ENCODE measurements at regions not wholly inside any gene's neighbourhood (a gene's known extent, or its start where the extent isn't known, plus 50 kb on each side); places are given as distances from the start of the nearest gene placed in this dataset.

- H3K4me3 Mint-ChIP-seq = no peak overlapping the region
- H3K9me3 Mint-ChIP-seq = peaks cover 0 to 3% (median 0%) of the 10 kb centered on the region in 8 donors
- intact Hi-C loops (cut with micrococcal nuclease) = no loop called here
- Histone ChIP-seq H3K27ac (ENCODE audit: low read depth, low read length) (no peak overlapping the region), H3K9me3 (ENCODE audit: control insufficient read depth in 1 of 2, low read length in 2 of 2) (no peaks in the 10 kb centered on the region), H3K4me3 (ENCODE audit: low read length in 2 of 2) (no peak overlapping the region), H3K4me1 (ENCODE audit: insufficient read depth, low read length) (no peaks in the 10 kb centered on the region), H3K27me3 (ENCODE audit: insufficient read depth, low read length) (no peaks in the 10 kb centered on the region), H3K36me3 (ENCODE audit: insufficient read depth, low read length) (no peaks in the 10 kb centered on the region)
- CTCF ChIA-PET (ENCODE audit: partially characterized antibody) = no interaction called here
- H3K36me3 Mint-ChIP-seq = no peaks in the 10 kb centered on the region
- POLR2A ChIA-PET (ENCODE audit: partially characterized antibody) = no interaction called here
- no peaks in the 10 kb centered on the region for H3K27me3 Mint-ChIP-seq
- no peak overlapping the region for H3K27ac Mint-ChIP-seq
- no peak for DNase-seq
- H3K4me1 Mint-ChIP-seq = no peaks in the 10 kb centered on the region
Observed at GRCh38 chr15:53448232-53449015, 311.0 kb downstream of the WDR72 start.

DNA sequence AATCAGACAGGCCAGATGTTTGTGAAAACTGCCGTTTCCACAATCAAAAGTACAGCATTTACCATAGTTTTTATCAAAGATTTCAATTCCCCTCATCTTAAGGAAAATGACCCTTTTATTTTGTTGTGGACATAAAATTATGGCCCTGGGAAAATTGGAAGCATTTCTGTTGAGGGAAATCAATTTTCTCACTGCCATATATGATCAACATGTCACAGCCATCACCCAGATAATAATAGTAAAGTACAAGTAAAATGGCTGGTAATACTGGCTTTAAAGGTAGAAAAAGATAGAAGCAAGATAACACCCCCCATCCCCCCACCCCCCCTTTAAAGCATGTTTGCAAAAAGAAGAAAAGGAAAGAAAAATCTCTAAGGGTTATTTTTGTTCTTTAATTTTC lies 311.7 kb downstream of the WDR72 start:
- H3K27ac ChIP-seq (ENCODE audit: low read depth, low read length) = no peak overlapping the region
- no peaks in the 10 kb centered on the region for H3K36me3 ChIP-seq (ENCODE audit: insufficient read depth, low read length)
- H3K9me3 ChIP-seq (ENCODE audit: control insufficient read depth in 1 of 2, low read length in 2 of 2) = no peaks in the 10 kb centered on the region
- intact Hi-C loops (cut with micrococcal nuclease) = no loop called here
- Mint-ChIP-seq H3K27me3 (no peaks in the 10 kb centered on the region), H3K9me3 (peaks cover 0 to 3% (median 0%) of the 10 kb centered on the region in 8 donors), H3K4me3 (no peak overlapping the region), H3K4me1 (no peaks in the 10 kb centered on the region), H3K36me3 (no peaks in the 10 kb centered on the region), H3K27ac (no peak overlapping the region)
- CTCF ChIA-PET (ENCODE audit: partially characterized antibody) = no interaction called here
- no peaks in the 10 kb centered on the region for H3K4me1 ChIP-seq (ENCODE audit: insufficient read depth, low read length)
- no peak overlapping the region for H3K4me3 ChIP-seq (ENCODE audit: low read length in 2 of 2)
- H3K27me3 ChIP-seq (ENCODE audit: insufficient read depth, low read length) = no peaks in the 10 kb centered on the region
- no peak for DNase-seq
- POLR2A ChIA-PET (ENCODE audit: partially characterized antibody) = no interaction called here

DNA sequence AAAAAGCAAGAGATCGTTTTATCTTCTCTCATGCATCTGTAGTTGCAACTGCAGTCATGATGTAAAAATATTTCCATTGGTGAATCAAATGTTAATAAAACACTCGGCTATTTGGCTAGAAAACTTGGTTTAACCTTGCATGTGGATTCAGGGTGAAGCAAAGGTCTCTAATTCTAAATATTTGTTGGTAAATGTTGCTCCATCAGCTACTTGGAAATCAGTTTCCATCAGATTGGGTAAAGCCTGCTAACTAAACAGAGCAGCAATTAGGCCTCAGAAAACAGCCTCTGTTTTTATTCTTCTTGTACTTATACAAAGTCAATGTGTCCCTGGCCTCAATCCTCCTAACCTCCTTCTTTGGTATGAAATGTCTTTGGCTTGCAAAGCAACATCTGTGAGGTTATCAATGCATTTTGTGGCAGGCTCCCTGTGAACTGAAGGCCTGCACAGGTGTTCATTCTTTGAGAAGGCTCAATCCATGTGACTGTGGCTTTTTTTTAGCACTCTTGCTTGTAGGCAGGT lies 312.3 kb downstream of the WDR72 start:
- Histone ChIP-seq H3K27me3 (ENCODE audit: insufficient read depth, low read length) (no peaks in the 10 kb centered on the region), H3K4me1 (ENCODE audit: insufficient read depth, low read length) (no peaks in the 10 kb centered on the region), H3K9me3 (ENCODE audit: control insufficient read depth in 1 of 2, low read length in 2 of 2) (no peaks in the 10 kb centered on the region), H3K36me3 (ENCODE audit: insufficient read depth, low read length) (no peaks in the 10 kb centered on the region), H3K4me3 (ENCODE audit: low read length in 2 of 2) (no peak overlapping the region), H3K27ac (ENCODE audit: low read depth, low read length) (no peak overlapping the region)
- Mint-ChIP-seq H3K27ac (no peak overlapping the region), H3K27me3 (no peaks in the 10 kb centered on the region), H3K4me1 (no peaks in the 10 kb centered on the region), H3K9me3 (peaks cover 0 to 3% (median 0%) of the 10 kb centered on the region in 8 donors), H3K4me3 (no peak overlapping the region), H3K36me3 (no peaks in the 10 kb centered on the region)
- intact Hi-C loops (cut with micrococcal nuclease) = no loop called here
- DNase-seq = no peak
- ChIA-PET POLR2A (ENCODE audit: partially characterized antibody) (no interaction called here), CTCF (ENCODE audit: partially characterized antibody) (no interaction called here)

GRCh38 chr15:53446376-53446775 lies 313.1 kb downstream of the WDR72 start:
- no peaks in the 10 kb centered on the region for H3K27me3 Mint-ChIP-seq
- Histone ChIP-seq H3K36me3 (ENCODE audit: insufficient read depth, low read length) (no peaks in the 10 kb centered on the region), H3K4me1 (ENCODE audit: insufficient read depth, low read length) (no peaks in the 10 kb centered on the region), H3K9me3 (ENCODE audit: control insufficient read depth in 1 of 2, low read length in 2 of 2) (no peaks in the 10 kb centered on the region), H3K27ac (ENCODE audit: low read depth, low read length) (no peak overlapping the region), H3K4me3 (ENCODE audit: low read length in 2 of 2) (no peak overlapping the region), H3K27me3 (ENCODE audit: insufficient read depth, low read length) (no peaks in the 10 kb centered on the region)
- H3K36me3 Mint-ChIP-seq = no peaks in the 10 kb centered on the region
- CTCF ChIA-PET (ENCODE audit: partially characterized antibody) = no interaction called here
- intact Hi-C loops (cut with micrococcal nuclease) = no loop called here
- H3K27ac Mint-ChIP-seq = no peak overlapping the region
- POLR2A ChIA-PET (ENCODE audit: partially characterized antibody) = no interaction called here
- H3K4me3 Mint-ChIP-seq = no peak overlapping the region
- no peak for DNase-seq
- no peaks in the 10 kb centered on the region for H3K4me1 Mint-ChIP-seq
- peaks cover 0 to 3% (median 0%) of the 10 kb centered on the region in 8 donors for H3K9me3 Mint-ChIP-seq

- H3K4me3 Mint-ChIP-seq = no peak overlapping the region
- H3K9me3 Mint-ChIP-seq = peaks cover 0 to 2% (median 0%) of the 10 kb centered on the region in 8 donors
- no peaks in the 10 kb centered on the region for H3K36me3 Mint-ChIP-seq
- Histone ChIP-seq H3K9me3 (ENCODE audit: control insufficient read depth in 1 of 2, low read length in 2 of 2) (no peaks in the 10 kb centered on the region), H3K27ac (ENCODE audit: low read depth, low read length) (no peak overlapping the region), H3K27me3 (ENCODE audit: insufficient read depth, low read length) (no peaks in the 10 kb centered on the region), H3K4me1 (ENCODE audit: insufficient read depth, low read length) (no peaks in the 10 kb centered on the region), H3K4me3 (ENCODE audit: low read length in 2 of 2) (no peak overlapping the region), H3K36me3 (ENCODE audit: insufficient read depth, low read length) (no peaks in the 10 kb centered on the region)
- no peak for DNase-seq
- intact Hi-C loops (cut with micrococcal nuclease) = no loop called here
- H3K27ac Mint-ChIP-seq = no peak overlapping the region
- ChIA-PET CTCF (ENCODE audit: partially characterized antibody) (no interaction called here), POLR2A (ENCODE audit: partially characterized antibody) (no interaction called here)
- no peaks in the 10 kb centered on the region for H3K4me1 Mint-ChIP-seq
- H3K27me3 Mint-ChIP-seq = no peaks in the 10 kb centered on the region
Observed at GRCh38 chr15:53445531-53445930, 313.9 kb downstream of the WDR72 start.

DNA sequence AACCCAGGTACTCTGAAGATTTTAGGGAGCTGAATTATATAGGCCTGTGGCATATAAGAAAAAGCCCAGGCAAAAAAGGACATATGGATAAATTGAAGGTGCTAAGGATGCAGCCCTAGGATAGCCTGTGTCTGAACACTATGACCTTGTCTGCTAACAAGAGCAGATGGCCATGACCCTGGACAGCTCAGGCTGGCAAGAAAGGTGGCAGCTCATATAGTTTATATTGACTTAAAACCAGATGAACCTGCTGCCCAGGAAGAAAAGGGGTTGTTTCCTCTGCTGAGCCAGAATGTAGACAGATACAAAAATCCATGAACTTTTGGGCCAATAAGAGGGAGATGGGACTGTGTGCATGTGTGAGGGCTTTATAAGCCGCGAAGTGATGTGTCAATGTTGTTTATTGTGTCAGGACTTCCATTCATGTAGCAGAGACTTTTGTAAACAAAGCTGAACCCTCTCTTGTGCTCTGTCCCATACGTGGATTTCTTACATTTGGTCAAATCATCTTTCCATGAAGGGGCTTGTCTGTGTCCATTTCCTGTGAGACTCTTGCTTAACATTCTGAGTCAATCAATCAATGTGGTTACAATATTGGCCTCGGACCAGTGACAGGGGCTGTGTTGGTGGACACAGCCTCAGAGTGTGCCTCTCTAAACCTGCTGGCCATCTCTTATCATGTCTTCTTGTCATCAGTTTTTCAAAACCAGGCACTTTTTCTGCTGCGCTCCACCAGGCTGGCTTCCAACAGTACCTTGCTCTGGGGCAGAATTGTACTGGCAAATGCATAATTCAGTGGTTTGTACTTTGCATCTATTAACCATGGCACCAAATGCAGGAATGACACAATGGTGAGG lies 321.2 kb downstream of the WDR72 start:
- H3K9me3 Mint-ChIP-seq = peaks cover 0 to 2% (median 0%) of the 10 kb centered on the region in 8 donors
- H3K4me1 Mint-ChIP-seq = no peaks in the 10 kb centered on the region
- Histone ChIP-seq H3K4me3 (ENCODE audit: low read length in 2 of 2) (no peak overlapping the region), H3K4me1 (ENCODE audit: insufficient read depth, low read length) (no peaks in the 10 kb centered on the region), H3K9me3 (ENCODE audit: control insufficient read depth in 1 of 2, low read length in 2 of 2) (no peaks in the 10 kb centered on the region), H3K36me3 (ENCODE audit: insufficient read depth, low read length) (no peaks in the 10 kb centered on the region), H3K27ac (ENCODE audit: low read depth, low read length) (no peak overlapping the region), H3K27me3 (ENCODE audit: insufficient read depth, low read length) (no peaks in the 10 kb centered on the region)
- ChIA-PET POLR2A (ENCODE audit: partially characterized antibody) (no interaction called here), CTCF (ENCODE audit: partially characterized antibody) (no interaction called here)
- intact Hi-C loops (cut with micrococcal nuclease) = no loop called here
- peak overlapping the region in 1 of 7 donors; percentile 3 for H3K27ac Mint-ChIP-seq
- H3K4me3 Mint-ChIP-seq = no peak overlapping the region
- H3K36me3 Mint-ChIP-seq = no peaks in the 10 kb centered on the region
- H3K27me3 Mint-ChIP-seq = no peaks in the 10 kb centered on the region
- peak in 1 of 5 donors; percentile 28 for DNase-seq

- Mint-ChIP-seq H3K4me1 (no peaks in the 10 kb centered on the region), H3K4me3 (no peak overlapping the region), H3K9me3 (peaks cover 0 to 1% (median 0%) of the 10 kb centered on the region in 8 donors), H3K27ac (no peak overlapping the region), H3K36me3 (no peaks in the 10 kb centered on the region), H3K27me3 (no peaks in the 10 kb centered on the region)
- Histone ChIP-seq H3K27me3 (ENCODE audit: insufficient read depth, low read length) (no peaks in the 10 kb centered on the region), H3K4me3 (ENCODE audit: low read length in 2 of 2) (no peak overlapping the region), H3K36me3 (ENCODE audit: insufficient read depth, low read length) (no peaks in the 10 kb centered on the region), H3K4me1 (ENCODE audit: insufficient read depth, low read length) (no peaks in the 10 kb centered on the region), H3K27ac (ENCODE audit: low read depth, low read length) (no peak overlapping the region), H3K9me3 (ENCODE audit: control insufficient read depth in 1 of 2, low read length in 2 of 2) (no peaks in the 10 kb centered on the region)
- intact Hi-C loops (cut with micrococcal nuclease) = no loop called here
- DNase-seq = no peak
- CTCF ChIA-PET (ENCODE audit: partially characterized antibody) = no interaction called here
- POLR2A ChIA-PET (ENCODE audit: partially characterized antibody) = no interaction called here
Observed at GRCh38 chr15:53437366-53437765, 322.1 kb downstream of the WDR72 start.

Data from CD4-positive, alpha-beta memory T cell (primary cell).